NCI-H146 treated with DMSO at 0.1 percent for 48 hours (cell line): ENCODE measurements at regions not wholly inside any gene's neighbourhood (a gene's known extent, or its start where the extent isn't known, plus 50 kb on each side); places are given as distances from the start of the nearest gene placed in this dataset.
"Not testable (repeated sequence)": the region's sequence is repeated elsewhere in the genome, so short reads cannot be mapped to it uniquely, and the experiment has no call there.

ENCODE experiments used
- DNase-seq: peaks from one replicate; lab custom pipeline; 2025; ENCODE audit not compliant: unreplicated experiment; lab: John Stamatoyannopoulos, UW

DNA sequence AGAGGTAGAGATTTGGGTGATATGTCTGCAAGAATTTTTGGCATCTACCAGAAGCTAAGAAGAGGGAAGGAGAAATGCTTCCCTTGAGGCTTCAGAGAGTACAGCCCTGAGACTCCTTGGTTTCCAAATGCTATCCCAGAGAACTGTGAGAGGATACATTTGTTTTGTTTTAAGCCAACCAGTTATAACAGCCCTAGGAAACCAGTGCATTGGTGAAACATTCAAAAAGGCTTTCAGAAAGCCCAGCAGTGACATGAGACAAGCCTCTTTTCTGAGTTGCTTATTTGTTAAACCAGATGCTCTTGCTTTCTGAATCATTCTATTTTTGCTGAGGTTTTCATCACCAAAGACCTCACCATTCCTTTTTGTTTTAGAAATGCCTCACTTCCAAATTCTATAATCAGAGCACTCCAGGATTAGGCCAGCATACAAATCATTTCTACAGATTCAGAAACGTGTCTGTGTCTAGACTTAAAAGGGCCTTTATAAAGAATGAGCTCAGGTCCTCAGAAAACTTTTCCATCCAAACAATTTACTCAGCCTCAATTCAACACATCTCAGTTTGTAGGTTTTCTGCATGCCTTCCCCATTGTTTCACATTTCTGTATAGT, 1617.8 kb upstream of the FLRT2 start:
- DNase-seq, result no peak

DNA sequence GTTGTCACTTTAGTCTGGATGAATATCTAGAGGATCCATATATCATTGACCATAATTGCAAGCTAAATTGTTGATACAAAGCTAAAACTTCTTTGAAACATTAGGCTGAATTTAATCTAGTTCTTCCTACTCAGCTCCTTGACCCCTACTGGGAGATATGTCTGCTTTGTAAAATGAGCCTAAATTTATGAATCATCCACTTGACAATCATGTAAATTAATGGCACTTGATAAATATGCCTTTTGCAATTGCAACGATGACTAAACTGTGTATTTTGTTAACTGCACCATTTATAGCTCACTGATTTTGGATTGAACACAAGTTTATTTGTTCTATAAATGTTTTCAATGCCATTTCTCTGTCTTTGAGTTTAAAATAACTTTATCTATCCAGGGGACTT, 1616.5 kb upstream of the FLRT2 start:
- no peak for DNase-seq

DNA sequence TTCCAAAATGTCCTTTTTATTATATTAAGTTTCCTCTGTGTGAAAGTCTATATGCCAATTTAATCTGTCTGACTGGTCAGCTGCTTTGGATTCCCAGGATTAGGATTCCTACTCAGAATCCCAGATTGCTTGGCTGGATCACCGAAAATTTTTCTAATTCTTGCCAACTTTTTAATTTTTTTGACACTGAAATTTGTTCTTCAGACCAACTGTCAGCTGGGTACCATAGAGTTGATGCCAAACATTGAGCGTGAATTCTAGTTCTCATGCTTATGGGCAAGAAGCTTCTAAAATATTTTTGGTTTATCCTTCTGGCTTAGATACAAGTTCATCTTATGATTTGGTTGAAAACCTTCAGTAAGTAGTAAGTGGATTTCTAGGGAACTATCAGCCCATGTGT, 1611.4 kb upstream of the FLRT2 start:
- no peak for DNase-seq

DNA sequence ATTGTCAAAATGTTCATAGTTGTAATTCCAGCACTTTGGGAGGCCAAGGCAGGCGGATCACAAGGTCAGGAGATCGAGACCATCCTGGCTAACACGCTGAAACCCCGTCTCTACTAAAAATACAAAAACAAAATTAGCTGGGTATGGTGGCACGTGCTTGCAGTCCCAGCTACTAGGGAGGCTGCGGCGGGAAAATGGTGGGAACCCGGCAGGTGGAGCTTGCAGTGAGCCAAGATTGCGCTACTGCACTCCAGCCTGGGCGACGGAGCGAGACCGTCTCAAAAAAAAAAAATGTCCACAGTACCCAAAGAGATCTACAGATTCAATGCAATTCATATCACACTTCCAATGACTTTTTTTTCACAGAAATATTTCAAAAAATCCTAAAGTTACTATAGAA, 1610.3 kb upstream of the FLRT2 start:
- DNase-seq, result not testable (repeated sequence)

DNA sequence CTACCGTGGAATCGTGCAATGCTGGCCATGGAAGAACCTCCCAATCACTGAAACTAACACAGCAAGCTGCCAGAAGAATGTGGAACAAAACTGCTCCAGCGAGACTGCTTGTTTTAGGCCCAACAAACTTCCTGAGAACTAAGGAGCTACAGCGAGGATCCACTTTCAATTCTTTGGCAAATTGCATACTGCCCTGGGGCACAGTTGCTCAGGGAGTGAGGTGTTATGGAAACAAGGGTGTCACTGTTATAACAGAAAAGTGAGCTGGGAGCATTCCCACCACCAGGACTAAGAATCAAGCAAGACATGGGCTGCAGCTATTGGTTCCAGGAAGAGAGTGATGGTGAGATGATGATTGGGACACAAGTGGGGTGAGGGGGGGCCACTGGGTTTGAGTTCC, 1606.1 kb upstream of the FLRT2 start:
- DNase-seq, result no peak

DNA sequence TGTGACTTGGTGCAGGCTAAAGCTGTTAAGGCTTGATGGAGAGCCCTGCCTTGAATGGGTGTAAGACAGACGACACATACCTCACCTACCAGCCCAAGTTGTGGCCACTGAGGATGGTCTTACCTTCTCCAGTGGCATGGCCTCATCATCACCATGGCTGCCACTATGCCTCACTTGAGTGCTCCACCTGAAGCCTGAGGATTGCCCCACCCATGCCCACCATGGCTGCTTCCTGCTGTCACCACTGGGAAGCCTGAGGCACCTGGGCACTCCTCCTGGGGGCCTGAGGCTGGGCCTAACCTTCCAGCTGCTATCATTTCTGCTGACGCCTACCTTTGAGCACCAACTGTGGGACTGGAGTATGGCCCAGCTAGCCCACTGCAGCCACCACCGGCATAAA, 1605.7 kb upstream of the FLRT2 start:
- no peak for DNase-seq

DNA sequence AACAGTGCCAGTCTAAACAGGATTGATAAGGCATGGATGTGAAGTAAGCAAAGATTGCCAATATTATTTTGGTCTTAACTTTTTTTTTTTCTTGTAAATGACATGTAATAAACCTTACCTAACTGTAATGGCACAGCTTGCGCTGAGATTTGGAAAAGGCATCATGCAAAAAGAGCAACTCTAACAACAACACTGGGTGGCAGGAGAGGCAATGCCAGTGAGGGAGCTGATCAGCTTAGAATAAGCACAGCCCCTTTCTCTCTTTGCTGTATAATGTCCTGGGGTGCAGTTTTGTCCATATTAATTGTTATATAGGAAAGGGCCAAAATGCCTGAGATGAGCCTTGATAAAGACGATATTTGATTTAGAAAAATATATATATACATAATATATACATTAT, 1589.7 kb upstream of the FLRT2 start:
- DNase-seq, result no peak

DNA sequence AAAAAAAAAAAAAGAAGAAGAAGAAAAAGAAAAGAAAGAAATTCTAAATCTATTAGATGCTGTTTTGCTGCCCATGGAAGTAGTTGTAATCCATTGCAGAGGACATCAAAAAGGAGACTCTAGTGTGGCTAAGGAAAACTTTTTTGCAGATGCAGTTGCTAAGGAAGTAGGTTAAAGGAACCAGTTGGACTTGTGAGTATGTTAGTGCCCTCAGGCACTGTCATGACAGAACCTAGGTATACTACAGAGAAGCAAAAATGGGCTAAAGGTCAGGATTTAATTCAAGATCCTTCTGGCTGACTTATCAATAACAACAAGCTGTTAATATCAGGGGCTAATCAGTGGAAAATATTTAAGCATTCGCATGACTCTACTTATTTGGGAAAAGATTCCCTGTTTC, 1571.6 kb upstream of the FLRT2 start:
- DNase-seq, result no peak

DNA sequence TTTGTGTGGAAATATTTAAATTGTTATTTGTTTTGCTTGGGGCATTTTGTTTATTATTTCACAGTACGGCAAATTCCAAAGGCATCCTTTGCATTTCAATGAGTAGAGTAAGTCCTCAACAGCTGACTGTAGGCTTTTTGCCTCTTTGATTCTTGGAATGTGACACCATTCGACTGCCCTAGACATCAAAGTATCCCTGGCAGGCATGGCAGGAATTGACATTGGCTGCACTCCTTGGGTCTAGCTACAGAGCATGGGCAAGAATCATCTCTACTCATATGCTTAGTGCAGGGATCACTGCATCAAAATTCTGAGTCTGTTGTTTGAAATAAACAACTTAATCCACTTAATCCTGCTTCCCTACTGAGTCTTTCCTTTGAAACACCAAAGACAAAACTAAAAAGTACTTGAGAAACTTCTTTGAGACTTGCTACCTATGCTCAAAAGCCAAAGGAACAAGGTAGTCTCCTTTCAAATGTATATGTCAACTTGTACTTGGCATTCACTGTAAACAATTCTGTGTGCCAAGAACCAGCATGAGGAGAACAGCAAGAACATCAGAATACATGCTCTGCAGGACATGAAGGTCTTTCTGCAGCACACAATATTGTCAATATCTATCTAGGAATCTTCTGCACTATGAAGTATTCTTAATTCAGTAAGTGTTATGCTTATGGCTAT, 1569.0 kb upstream of the FLRT2 start:
- no peak for DNase-seq

DNA sequence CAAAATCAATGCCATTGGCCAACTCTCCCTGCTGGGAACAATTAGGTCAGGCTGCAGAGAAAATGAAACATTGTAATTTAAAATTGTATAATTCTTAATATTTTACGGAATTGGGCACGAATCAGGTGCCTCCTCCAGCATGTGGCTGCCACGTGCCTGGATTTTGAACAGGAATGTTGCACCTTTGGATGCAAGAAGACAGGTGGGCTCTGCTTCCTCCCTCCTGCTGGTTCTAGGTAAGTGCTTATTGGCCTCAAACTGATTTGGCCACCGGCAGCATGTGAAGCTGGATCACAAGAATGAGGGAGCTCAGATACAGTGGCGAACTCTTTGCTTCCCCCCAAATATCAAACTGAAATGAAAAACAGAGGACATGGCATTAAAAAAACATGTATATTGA, 1559.9 kb upstream of the FLRT2 start:
- DNase-seq, result no peak

DNA sequence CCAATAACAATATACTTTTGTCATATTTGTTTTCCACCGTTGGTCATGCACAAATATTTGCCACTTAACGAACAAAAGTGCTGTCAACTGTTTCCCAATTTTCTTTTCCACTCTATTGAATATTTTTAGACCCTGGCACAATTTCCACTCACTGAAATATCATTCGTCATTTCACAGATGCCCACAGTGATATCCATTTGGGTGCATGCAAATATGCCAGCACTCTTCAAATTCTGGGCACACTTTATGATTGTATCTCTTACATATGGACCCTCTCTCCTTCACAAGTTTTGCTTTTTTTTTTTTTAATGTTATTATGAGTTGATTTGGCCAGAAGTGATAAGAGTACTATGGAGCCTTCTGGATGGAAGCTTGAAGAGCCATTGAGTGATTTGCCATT, 1557.3 kb upstream of the FLRT2 start:
- no peak for DNase-seq

DNA sequence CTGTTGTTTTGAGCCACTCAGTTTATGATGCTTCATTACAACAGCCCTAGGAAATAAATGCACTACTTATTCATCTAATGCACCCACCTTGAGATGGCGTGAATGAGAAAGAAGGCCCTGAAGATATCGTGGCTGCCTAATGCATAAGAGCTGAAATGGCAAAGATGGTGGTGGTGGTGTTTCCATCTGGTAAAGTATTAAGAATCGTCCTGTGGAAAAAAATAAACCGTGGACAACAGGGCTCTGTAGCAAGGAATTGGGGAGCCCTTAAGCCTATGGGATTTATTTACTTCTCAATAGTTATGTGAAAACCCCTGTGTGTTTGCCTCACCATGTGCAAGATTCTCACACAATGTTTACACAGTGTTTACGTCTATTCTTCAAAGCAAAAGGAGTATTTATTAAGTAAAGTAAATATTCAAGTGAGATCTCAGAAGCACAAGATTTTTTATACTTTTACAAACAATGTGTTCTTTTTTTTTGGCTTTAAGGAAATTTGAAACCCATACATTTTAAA, 1555.2 kb upstream of the FLRT2 start:
- no peak for DNase-seq

DNA sequence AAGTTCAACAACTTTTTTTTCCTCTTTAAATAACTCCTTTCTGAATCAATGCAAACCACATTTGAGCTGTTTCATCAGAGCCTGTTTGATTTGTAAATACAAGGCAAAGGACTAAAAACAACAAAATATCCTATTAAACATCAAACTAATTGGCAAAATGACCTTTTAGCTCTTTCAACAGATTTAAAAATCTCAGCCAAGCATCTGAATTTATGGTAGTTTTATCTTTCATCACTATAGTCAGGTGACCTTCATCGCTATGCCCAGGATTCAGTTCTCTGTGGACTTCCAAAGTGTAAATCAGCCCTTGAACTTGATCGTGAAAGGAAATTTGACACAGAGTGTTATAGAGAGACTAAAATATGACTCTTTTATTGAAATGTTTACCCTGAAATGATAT, 1554.5 kb upstream of the FLRT2 start:
- DNase-seq, result no peak

DNA sequence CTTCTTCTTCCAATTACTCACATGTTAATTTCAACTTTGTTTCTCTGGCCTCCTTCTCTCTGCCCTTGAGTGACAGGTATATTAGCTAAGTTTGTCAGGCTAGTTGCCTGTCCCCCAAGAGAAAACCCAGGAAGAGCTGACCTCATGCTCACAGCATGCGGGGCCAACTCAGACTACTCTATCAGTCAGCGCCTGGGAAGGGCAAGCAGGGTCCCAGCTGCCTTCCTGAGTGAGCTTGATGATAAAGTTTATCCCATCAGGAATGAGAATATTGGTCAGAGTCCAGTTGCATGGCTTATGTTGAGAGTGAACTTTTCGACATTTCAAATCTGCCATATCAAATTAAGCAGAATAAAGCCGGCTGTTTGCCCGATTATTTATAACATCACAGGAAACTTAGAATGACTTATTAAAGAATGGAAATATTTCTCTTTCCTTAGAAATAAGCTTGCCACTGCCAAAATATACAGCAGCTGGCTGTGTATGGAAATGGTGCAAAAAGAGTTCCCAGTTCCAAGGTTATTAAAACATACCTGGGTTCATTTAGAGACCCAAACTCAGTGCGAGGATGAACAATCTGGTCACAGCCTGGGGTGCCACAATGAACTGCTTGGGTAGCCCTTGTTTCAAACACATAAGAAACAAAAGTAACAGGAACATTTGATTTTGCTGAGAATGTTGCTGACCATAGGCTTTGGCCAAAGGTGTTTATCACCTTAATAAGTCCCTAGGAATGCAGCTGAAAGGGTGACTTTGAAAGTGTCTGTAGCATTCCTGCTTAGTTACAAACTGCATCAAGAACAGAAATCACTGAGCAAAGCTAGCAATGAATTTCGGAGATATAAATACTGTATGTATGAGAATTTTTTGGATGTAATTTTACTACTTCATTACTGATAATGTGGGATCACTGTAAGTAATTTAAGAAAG, 1553.8 kb upstream of the FLRT2 start:
- DNase-seq, result no peak

DNA sequence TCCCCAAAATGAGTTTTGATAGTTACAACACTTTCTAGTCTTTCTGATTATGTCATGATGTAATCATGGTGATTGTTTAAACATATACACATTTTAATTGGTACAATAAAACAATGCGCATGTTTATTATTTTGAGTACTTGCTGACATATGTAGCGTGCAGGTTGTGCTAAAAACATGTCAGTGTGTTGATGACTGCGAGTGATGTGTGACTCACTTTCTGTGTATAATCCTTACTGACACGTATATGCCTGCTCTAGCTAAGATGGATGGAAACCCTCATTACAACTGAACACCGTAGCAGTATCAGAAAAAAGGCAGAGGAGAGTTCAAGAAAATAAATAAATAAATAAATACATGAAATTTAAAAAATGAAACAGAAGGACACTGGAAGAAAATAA, 1552.4 kb upstream of the FLRT2 start:
- DNase-seq, result no peak

DNA sequence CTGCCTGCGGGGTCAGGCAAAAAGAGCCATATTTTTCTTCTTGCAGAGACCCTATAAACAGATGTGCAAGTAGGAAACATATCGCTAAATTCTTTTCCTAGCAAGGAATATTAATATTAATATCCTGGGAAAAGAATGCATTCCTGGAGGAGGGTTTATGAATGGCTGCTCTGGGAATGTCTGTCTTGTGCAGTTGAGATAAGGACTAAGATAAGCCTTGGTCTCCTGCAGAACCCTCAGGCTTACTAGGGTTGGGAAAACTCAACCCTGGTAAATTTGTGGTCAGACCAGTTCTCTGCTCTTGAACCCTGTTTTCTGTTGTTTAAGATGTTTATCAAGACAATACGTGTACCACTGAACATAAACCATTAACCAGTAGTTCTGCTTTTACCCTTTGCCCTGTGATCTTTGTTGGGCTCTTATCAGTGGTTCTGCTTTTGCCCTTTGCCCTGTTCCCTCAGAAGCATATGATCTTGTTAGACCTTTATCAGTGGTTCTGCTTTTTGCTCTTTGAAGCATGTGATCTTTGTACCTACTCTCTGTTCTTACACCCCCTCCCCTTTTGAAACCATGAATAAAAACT, 1548.2 kb upstream of the FLRT2 start:
- not testable (repeated sequence) for DNase-seq

DNA sequence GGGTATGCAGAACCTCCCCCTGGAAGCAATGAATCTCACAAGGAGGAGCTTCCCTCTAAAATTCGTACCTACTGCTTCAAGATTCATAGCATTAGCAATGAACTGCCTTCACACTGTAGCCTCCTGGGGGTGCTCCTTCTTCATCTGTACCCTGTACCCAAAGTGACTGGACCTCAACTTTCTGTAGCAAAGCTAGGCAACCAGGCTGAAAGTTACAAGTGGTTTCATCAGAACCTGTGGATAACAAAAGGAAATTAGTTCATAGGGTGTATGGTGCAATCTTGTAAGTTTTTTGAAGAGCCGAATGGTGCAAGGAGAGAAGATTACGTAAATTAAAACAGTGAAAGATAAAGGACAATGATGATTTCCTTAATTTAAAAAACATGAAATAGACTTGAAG, 1541.7 kb upstream of the FLRT2 start:
- no peak for DNase-seq

DNA sequence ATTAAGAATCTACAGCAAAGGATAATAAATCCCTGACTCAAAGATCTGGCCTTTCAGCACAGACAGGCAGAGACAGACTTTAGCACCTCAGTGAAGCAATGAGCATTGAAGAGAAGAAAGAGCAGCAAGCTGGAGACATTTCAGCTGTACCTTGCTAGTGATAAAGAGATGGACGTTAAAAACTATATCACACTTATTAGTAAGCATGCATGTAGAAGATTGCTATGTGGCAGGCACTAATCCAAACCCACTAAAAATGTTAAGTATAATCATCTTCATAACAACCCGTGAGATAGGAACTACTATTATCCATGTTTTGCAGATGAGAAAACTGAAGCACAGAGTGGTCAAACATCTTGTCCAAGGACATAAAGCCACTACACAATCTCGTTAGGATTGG, 1538.3 kb upstream of the FLRT2 start:
- DNase-seq, result no peak

DNA sequence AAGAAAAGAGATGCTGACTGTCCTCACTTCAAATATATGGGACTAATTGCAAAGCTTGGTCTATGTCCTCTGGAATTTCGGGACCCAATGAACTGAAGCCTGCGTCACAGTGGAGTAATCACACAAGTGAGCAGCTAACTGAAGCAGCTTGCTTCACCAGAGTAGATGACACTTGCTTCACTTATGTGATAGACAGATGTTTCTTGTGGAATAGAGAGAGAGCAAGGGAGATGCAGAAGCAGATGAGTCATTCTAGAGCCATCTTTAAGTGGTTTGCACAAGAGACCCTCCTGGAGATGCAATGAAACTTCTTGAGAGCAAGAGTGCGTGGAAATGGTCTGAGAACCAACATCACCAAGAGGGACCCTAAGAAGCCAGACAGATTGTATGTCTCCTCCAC, 1537.1 kb upstream of the FLRT2 start:
- no peak for DNase-seq

DNA sequence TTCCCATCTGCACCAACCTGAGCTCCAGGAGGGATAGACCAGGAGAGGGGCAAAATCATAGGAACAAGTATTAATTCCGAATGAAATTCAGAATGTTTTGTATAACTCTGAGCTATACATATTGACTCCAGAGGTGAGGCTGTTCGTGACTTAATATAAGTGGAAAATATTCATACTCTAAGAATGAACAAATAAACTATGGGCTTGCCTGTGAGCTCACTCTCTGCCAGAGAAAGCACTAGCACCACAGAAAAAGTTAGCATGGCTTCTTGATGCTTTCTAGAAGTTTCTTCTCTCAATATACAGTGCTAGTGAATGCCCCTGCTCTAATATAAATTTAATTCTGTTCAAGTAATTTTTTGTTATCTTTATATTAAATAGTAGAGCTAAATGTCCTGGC, 1536.4 kb upstream of the FLRT2 start:
- no peak for DNase-seq

DNA sequence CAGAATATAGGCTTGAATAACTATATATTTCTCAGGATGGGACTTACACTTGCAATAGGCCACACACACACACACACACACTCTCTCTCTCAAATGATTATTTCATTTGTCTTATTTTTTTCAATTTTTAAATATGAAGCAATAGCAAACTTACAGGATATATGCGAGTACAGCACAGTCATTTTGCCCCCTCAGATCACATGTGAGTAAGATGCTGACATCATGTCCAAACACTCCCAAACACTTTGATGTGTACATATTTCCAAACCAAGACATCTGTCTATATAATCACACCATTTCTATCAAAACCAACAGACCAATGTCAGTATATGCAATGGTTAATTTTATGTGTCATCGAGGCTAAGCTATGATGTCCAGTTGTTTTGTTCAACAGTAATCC, 1535.9 kb upstream of the FLRT2 start:
- DNase-seq, result no peak

DNA sequence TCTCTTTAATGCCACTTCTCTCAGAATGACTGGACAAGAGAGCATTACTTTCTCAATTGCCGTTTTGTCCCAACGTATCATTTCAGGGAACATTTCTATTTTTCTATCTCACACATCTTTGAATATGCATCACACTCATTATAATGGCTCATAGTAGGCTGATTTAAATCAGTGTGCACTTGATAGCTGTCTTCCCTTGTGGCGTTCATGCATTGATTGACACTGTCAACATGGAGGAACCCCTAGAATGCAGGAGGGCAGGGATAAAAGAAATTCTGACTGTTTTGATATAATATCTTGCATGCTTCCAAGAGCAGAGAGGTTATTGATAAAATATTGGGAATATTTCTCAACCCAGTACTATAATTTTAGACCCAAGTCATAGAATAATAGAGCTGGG, 1528.9 kb upstream of the FLRT2 start:
- DNase-seq, result no peak
